AG09309 (cell line): ENCODE measurements at regions not wholly inside any gene's neighbourhood (a gene's known extent, or its start where the extent isn't known, plus 50 kb on each side); places are given as distances from the start of the nearest gene placed in this dataset.

Experiments used
- DNase-seq: peaks from one replicate; pipeline ENCODE4 v3.0.0-alpha.2; 2010; ENCODE audit warnings: low read depth
- H3K4me3 ChIP-seq: 2 replicates; pipeline ENCODE4 v1.5.1; 2011; ENCODE audit warnings: mild to moderate bottlenecking, low read depth, low read length, moderate library complexity; ENCODE audit not compliant: control insufficient read depth
- TF ChIP-seq, protein P1 (sequence below): IDR thresholded peaks from 2 replicates; pipeline ENCODE4 v1.5.1; 2011; ENCODE audit warnings: mild to moderate bottlenecking, low read depth, low read length, inconsistent platforms; ENCODE audit not compliant: insufficient read depth, control insufficient read depth; ENCODE audit errors: missing control alignments

DNA sequence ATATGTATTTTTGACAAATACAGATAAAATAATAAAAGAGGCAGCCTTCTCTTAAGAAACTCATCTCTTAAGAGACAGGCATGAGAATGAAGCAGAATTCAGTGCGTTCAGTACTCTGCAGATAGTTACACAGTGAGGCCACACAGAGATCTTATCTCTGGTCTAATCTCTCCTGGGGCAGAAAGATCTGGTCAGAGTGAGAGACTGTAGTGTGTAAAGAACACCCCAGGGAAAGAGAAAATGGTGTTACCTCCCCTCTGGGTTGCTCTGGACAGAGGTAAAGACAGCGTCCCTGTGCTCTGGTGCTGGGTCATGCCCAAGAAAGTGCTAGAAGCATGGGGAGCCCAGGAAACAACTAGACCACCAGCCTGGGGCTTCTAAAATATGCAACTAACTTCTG lies 216.3 kb downstream of the SIPA1L2 start:
- H3K4me3 ChIP-seq, result no peak overlapping the region
- TF ChIP-seq, protein P1, sequence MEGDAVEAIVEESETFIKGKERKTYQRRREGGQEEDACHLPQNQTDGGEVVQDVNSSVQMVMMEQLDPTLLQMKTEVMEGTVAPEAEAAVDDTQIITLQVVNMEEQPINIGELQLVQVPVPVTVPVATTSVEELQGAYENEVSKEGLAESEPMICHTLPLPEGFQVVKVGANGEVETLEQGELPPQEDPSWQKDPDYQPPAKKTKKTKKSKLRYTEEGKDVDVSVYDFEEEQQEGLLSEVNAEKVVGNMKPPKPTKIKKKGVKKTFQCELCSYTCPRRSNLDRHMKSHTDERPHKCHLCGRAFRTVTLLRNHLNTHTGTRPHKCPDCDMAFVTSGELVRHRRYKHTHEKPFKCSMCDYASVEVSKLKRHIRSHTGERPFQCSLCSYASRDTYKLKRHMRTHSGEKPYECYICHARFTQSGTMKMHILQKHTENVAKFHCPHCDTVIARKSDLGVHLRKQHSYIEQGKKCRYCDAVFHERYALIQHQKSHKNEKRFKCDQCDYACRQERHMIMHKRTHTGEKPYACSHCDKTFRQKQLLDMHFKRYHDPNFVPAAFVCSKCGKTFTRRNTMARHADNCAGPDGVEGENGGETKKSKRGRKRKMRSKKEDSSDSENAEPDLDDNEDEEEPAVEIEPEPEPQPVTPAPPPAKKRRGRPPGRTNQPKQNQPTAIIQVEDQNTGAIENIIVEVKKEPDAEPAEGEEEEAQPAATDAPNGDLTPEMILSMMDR, result no peak
- no peak for DNase-seq

DNA sequence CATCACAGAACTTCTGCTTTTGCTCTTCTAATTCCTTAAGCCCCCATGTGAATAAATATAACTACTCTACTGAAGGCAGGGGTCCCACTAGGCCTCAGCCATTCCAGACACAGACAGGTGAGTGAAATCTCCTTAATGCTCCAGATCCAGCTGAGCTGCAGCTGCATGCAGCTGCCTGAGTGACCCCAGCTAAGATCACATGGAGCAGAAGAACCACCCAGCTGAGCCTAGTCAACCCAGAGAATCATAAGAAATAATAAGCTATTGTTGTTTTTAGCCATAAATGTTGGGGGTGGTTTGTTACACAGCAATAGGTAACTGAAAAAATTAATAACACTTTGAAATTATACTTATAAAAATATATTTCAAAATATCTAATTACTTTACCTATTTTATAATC lies 220.3 kb downstream of the SIPA1L2 start:
- TF ChIP-seq, protein P1, result no peak
- H3K4me3 ChIP-seq, result no peak overlapping the region

DNA sequence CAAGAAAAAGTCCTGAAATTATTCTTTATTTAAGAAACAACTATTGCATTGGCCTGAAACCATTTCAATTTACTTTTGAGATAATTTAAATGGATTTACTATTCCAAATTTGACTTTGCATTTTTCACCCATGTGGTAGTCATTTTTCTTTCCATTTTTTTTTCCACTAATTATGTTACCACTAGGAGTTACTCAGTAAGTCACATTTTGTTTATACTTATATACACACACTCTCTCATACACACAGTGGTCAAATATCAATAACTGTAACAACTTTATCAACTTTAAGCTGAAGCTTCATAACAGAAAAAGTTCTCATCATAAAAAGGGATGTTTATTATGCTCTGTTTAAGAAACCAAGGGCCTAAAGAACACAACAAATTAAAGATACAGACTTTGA lies 222.8 kb downstream of the SIPA1L2 start:
- no peak for DNase-seq
- TF ChIP-seq, protein P1, result no peak

More for the DNA sequence above, 220.3 kb downstream of the SIPA1L2 start:
- no peak for DNase-seq

DNA sequence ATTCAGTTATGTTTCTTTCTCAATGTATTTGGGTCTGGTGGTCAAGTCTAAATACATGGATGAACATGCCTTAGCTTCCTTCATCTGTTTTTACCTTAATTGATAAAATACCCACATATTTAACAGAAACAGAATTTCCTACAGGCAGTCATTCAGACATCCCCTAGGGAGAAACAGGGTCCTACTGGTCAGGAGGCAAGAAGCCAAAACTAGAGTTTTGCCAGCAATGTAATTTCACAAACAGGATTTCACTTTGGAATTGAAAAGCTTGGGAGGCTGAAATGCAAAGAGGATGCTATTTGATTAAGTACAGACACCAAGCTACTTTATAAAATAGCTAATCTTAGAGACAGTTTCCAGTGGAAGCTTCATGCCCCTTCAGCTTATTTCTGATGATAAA lies 224.2 kb downstream of the SIPA1L2 start:
- no peak overlapping the region for H3K4me3 ChIP-seq
- TF ChIP-seq, protein P1, result no peak
- DNase-seq, result no peak

More for the DNA sequence above, 222.8 kb downstream of the SIPA1L2 start:
- no peak overlapping the region for H3K4me3 ChIP-seq

DNA sequence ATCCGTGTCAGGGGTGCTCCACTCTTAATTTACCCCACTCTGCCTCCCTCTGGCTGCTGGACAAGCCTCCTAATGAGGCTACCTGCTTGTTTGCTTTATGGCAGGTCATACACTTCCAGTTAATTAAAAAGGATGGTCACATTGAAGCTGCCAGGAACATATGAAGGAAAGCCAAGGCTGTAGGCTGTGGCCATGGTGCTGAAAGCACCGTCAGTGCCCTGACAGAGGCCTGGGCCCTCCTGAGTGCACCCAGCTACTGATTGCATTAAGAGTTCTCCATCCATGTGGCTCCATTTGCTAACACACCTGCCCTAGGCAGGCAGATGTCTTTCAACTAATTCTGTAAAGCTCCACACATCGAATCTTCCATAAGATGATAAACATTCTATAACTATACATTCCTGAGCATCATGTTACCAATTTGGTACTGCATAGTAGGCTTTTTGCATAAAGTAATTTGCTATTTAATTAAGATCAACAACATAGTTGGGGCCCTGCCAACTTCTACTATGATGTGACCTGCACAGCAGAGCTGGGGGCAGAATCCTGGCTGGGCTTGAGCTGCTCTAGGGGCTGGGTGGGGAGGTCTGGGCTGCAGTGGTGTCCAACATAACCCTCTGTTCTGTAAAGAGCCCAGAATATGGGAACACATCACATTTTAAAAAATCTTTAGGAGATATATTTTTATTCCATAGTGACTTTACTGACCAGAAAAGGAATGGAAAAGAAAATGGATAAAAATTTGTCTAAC lies 224.8 kb downstream of the SIPA1L2 start:
- no peak for DNase-seq
- TF ChIP-seq, protein P1, result no peak
- H3K4me3 ChIP-seq, result no peak overlapping the region

DNA sequence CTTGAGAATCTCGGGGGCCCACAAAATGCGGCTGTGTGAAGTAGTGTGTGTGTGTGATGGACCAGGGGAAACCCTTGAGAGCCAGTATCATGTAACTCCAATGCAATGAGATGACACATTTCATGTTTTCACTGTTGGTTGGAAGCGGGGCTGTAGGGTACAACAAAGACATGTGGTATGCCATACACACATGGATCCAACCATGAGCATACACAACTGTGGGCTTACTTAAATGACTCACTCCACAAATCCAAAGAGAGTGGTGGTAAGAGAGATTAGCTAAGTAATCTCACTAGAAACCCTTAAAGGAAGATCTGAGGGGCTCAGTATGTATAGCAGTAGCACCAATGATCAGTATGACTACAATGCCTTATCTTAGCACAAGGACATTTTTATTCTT lies 225.7 kb downstream of the SIPA1L2 start:
- no peak overlapping the region for H3K4me3 ChIP-seq
- TF ChIP-seq, protein P1, result no peak
- DNase-seq, result no peak
